Prostate gland (tissue), 2 donors: ENCODE measurements at regions not wholly inside any gene's neighbourhood (a gene's known extent, or its start where the extent isn't known, plus 50 kb on each side); places are given as distances from the start of the nearest gene placed in this dataset.

Experiments used
- DNase-seq: peaks from one replicate; pipeline ENCODE4 v3.0.0-alpha.2; 2019; ENCODE audit warnings: low spot score
- H3K27ac ChIP-seq, 2 donors: fragments of 200-600 bp; sonication (generic); 2 replicates each; pipeline ENCODE4 v1.5.1; 2017 to 2019
- H3K27me3 ChIP-seq: fragments of 200-600 bp; sonication (generic); replicated peaks from 2 replicates; pipeline ENCODE4 v1.5.1; 2019; ENCODE audit not compliant: insufficient read depth
- H3K36me3 ChIP-seq, 2 donors: fragments of 200-600 bp; sonication (generic); 1 replicate in 1 of 2; 2 replicates in 1 of 2; pipeline versions ENCODE4 v1.5.1 to v1.8.1; 2017 to 2019
- H3K4me1 ChIP-seq: fragments of 200-600 bp; sonication (generic); replicated peaks from 2 replicates; pipeline ENCODE4 v1.5.1; 2019
- H3K4me3 ChIP-seq, 2 donors: fragments of 200-600 bp; sonication (generic); 2 replicates each; pipeline ENCODE4 v1.5.1; 2017 to 2019
- H3K9me3 ChIP-seq: fragments of 200-600 bp; sonication (generic); 2 replicates; pipeline ENCODE4 v1.5.1; 2017
- POLR2A ChIP-seq: fragments of 450-650 bp; IDR thresholded peaks from one replicate; pipeline ENCODE4 v1.6.1; 2016; ENCODE audit warnings: antibody characterized with exemption, mild to moderate bottlenecking
- POLR2AphosphoS5 ChIP-seq: sonication (generic); formaldehyde crosslinking; IDR thresholded peaks from one replicate; pipeline ENCODE4 v1.6.1; 2017; ENCODE audit warnings: antibody characterized with exemption
- WGBS: methylation state at CpG from one replicate; pipeline ENCODE4 v1.1.5; 2018; 5-methylcytosine and 5-hydroxymethylcytosine counted together
- intact Hi-C: fragments of 100-400 bp; cut with DNase I; formaldehyde crosslinking; loops from one replicate; pipeline ENCODE4 v1.14.2; 2022
- TF ChIP-seq, protein P1 (sequence below), 4 experiments: fragments of 200-600 bp in 2 of 4; fragments of 450-650 bp in 2 of 4; sonication (generic) in 2 of 4; IDR thresholded peaks; 1 replicate in 3 of 4; 2 replicates in 1 of 4; pipeline ENCODE4 v1.5.1; 2016 to 2019; ENCODE audit warnings: antibody characterized with exemption in 4 of 4, mild to moderate bottlenecking in 2 of 4, moderate library complexity in 2 of 4

DNA sequence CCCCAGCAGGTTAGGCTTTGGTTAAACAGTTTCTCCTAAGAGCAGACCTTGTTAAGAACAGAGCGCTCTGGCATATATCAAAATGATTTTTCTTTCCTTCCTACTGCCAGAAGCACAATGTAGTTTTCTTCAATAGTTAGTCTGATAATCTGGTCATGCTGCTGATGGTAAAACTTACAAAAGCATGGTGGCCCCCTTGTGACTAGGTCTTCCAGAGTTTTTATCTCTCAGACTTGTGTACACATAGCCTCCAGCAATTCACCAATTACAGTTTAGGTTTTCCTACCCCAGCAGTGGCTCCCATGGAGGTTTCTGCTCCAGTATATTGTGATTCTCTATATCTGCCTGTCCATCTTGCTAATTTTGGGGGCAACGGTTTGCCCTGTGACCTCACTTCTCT is 73.3 kb upstream of the DPH5 start:
- WGBS: 81% methylated on average over 2 of the region's 2 CpGs

DNA sequence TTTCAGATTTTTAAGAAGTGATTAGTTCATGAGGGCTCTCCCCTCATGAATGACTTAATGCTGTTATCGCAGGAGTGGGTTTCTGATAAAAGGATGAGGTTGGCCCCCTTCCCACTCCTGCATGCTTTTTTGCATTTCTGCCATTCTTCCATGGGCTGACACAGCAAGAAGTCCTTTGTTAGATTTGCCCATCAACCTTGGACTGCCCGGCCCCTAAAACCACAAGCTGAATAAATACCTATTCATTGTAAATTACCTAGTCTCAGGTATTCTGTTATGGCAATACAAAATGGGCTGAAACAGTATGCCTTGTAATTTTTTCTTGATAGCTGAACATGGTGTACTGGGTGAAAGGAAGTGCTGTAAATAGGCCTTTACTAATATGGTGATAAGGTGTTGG is 72.7 kb upstream of the DPH5 start:
- TF ChIP-seq POLR2AphosphoS5 (no peak), POLR2A (no peak)
- TF ChIP-seq, protein P1, sequence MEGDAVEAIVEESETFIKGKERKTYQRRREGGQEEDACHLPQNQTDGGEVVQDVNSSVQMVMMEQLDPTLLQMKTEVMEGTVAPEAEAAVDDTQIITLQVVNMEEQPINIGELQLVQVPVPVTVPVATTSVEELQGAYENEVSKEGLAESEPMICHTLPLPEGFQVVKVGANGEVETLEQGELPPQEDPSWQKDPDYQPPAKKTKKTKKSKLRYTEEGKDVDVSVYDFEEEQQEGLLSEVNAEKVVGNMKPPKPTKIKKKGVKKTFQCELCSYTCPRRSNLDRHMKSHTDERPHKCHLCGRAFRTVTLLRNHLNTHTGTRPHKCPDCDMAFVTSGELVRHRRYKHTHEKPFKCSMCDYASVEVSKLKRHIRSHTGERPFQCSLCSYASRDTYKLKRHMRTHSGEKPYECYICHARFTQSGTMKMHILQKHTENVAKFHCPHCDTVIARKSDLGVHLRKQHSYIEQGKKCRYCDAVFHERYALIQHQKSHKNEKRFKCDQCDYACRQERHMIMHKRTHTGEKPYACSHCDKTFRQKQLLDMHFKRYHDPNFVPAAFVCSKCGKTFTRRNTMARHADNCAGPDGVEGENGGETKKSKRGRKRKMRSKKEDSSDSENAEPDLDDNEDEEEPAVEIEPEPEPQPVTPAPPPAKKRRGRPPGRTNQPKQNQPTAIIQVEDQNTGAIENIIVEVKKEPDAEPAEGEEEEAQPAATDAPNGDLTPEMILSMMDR (IDR thresholded peaks at IDR 0.05): no peak
- Histone ChIP-seq H3K9me3 (no peaks in the 10 kb centered on the region), H3K4me1 (no peaks in the 10 kb centered on the region), H3K36me3 (no peaks in the 10 kb centered on the region), H3K4me3 (no peak overlapping the region), H3K27ac (no peak overlapping the region), H3K27me3 (no peaks in the 10 kb centered on the region)
- intact Hi-C loops: no loop called here
- 58% methylated on average over 2 of the region's 2 CpGs for WGBS
- DNase-seq: no peak

More for the DNA sequence above, 73.3 kb upstream of the DPH5 start:
- Histone ChIP-seq H3K27ac (no peak overlapping the region), H3K4me3 (no peak overlapping the region), H3K27me3 (no peaks in the 10 kb centered on the region), H3K36me3 (no peaks in the 10 kb centered on the region), H3K9me3 (no peaks in the 10 kb centered on the region), H3K4me1 (no peaks in the 10 kb centered on the region)
- TF ChIP-seq, protein P1 (IDR thresholded peaks at IDR 0.05): no peak
- TF ChIP-seq POLR2A (no peak), POLR2AphosphoS5 (no peak)
- intact Hi-C loops: no loop called here
- DNase-seq: no peak

DNA sequence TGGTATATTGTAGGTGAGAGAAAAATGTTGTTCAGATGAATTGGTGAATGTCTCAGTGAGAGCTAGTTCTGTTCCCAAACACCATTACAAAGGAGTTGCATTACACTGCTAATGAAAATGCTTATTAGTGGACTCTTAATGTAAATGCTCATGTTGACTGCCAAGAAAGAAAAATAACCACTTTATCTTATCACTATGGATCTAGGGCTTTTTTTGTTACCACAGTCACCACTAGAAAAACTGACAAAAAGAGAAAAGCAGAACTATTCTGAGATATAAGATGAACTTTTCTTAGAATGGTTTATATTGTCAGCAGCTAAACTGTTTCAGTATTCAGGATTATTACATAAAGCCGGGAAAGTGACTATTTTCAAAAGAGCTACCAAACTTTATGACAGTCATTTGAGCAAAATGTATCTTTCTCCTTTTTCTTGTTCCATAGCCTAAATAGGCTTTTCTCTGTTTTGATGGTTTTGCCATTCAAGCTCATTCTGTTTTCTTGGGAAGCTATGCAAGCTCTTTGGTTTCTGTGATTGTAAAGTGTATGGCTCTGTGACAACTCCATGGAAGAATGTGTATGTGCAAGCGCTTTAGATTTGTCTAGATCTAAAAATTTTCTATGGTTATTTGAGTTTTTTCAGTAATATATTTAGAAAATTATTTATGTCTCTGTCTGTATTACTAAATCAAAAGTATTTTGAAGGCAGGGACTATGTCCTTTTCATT is 64.2 kb upstream of the DPH5 start:
- 80% methylated on average over 2 of the region's 2 CpGs for WGBS
- Histone ChIP-seq H3K4me1 (no peaks in the 10 kb centered on the region), H3K4me3 (no peak overlapping the region), H3K36me3 (no peaks in the 10 kb centered on the region), H3K27ac (no peak overlapping the region), H3K27me3 (no peaks in the 10 kb centered on the region), H3K9me3 (no peaks in the 10 kb centered on the region)
- TF ChIP-seq POLR2AphosphoS5: no peak
- TF ChIP-seq POLR2A: no peak
- TF ChIP-seq, protein P1 (IDR thresholded peaks at IDR 0.05): no peak
- no peak for DNase-seq
- intact Hi-C loops: no loop called here

DNA sequence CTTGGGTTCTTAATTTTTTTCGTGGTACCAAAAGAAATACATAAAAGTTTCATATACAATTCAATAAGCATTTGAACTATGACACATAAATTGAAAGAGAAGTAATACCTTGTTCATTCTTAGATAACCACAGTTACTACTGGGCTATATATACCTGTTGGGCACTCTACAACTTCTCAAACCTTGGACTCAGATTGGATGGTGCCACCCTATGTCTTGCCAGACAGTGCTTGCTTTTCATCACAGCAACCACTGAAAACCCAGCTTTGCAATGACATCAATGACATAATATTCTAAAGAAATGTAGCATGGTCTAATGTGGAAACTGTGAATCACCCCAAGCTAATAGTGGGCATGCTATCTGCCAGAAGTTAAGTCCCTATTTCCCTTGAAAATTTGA is 62.8 kb upstream of the DPH5 start:
- 100% methylated on average over 1 of the region's 1 CpG for WGBS
- no peaks in the 10 kb centered on the region for H3K4me1 ChIP-seq
- H3K9me3 ChIP-seq: no peaks in the 10 kb centered on the region
- no peak overlapping the region for H3K27ac ChIP-seq
- intact Hi-C loops: no loop called here
- DNase-seq: no peak
- no peak overlapping the region for H3K4me3 ChIP-seq
- H3K36me3 ChIP-seq: no peaks in the 10 kb centered on the region
- no peaks in the 10 kb centered on the region for H3K27me3 ChIP-seq
- TF ChIP-seq, protein P1 (IDR thresholded peaks at IDR 0.05): no peak
- TF ChIP-seq POLR2A: no peak
- no peak for TF ChIP-seq POLR2AphosphoS5

DNA sequence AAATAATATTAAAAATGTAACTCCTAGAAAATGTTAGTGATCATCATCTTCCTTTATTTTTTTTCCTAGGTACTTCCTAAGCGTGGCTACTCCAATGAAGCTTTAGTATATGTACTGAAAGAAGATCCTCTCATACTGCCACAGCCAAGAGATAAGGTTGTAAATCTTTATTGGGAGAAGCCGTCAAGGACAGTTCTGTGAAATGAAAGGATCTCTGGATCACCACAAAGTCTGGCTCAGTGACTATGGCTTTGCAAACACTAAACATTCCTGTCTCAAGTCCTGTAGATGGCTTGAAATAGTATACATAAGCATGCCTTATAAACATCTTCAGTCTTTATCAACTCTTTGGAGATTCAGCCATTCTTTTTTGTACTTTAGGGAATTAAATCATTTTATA is 61.2 kb upstream of the DPH5 start:
- Histone ChIP-seq H3K27me3 (no peaks in the 10 kb centered on the region), H3K4me3 (no peak overlapping the region), H3K36me3 (no peaks in the 10 kb centered on the region), H3K9me3 (no peaks in the 10 kb centered on the region), H3K4me1 (no peaks in the 10 kb centered on the region), H3K27ac (no peak overlapping the region)
- 34% methylated on average over 2 of the region's 2 CpGs for WGBS
- TF ChIP-seq POLR2AphosphoS5 (peak; percentile 18), POLR2A (no peak)
- TF ChIP-seq, protein P1 (IDR thresholded peaks at IDR 0.05): no peak
- peak; percentile 6 for DNase-seq
- intact Hi-C loops: no loop called here
